HEK293 (cell line): ENCODE measurements at regions not wholly inside any gene's neighbourhood (a gene's known extent, or its start where the extent isn't known, plus 50 kb on each side); places are given as distances from the start of the nearest gene placed in this dataset.

Source experiments
- CTCF ChIA-PET: fragments of 350-600 bp; formaldehyde crosslinking; extraction: SDS; loops from one replicate; lab custom pipeline; 2021; ENCODE audit warnings: antibody characterized with exemption; lab: Yijun Ruan, JAX
- POLR2A ChIA-PET: fragments of 300-600 bp; formaldehyde crosslinking; extraction: SDS; loops from one replicate; lab custom pipeline; 2020; ENCODE audit warnings: antibody characterized with exemption, inconsistent platforms; lab: Yijun Ruan, JAX
- H3K27ac ChIP-seq: fragments of 200-500 bp; sonication (Bioruptor generic); 2 replicates; pipeline ENCODE4 v1.5.1; 2014; ENCODE audit warnings: low read depth, low read length, control low read depth, inconsistent platforms; ENCODE audit errors: extremely low read depth
- H3K36me3 ChIP-seq, 2 experiments: fragments of 200-500 bp in 1 of 2; sonication (Bioruptor generic) in 1 of 2; 1 replicate in 1 of 2; 2 replicates in 1 of 2; pipeline ENCODE4 v1.5.1; 2014 to 2017; ENCODE audit warnings: inconsistent platforms in 2 of 2, low read length in 2 of 2; ENCODE audit not compliant: control insufficient read depth in 2 of 2, insufficient read depth in 1 of 2
- H3K4me1 ChIP-seq: fragments of 200-500 bp; sonication (Bioruptor generic); 2 replicates; pipeline ENCODE4 v1.5.1; 2014; ENCODE audit warnings: mild to moderate bottlenecking, low read length, inconsistent platforms; ENCODE audit not compliant: control insufficient read depth, insufficient read depth
- H3K4me3 ChIP-seq: 2 replicates; pipeline ENCODE4 v1.5.1; 2011; ENCODE audit warnings: low read depth, mild to moderate bottlenecking, control low read depth, low read length, moderate library complexity
- H3K9me3 ChIP-seq: fragments of 200-500 bp; sonication (Bioruptor generic); 2 replicates; pipeline ENCODE4 v1.5.1; 2014; ENCODE audit warnings: low read depth, low read length, inconsistent platforms; ENCODE audit not compliant: control insufficient read depth, insufficient read depth
- GFI1B ChIP-seq: fragments of 450-650 bp; formaldehyde crosslinking; IDR thresholded peaks from 2 replicates; pipeline ENCODE4 v1.5.1; 2016; ENCODE audit warnings: missing biosample characterization, missing genetic modification characterization
- HOXD13 ChIP-seq: sonication (generic); formaldehyde crosslinking; IDR thresholded peaks from 2 replicates; pipeline ENCODE4 v1.8.0; 2022; ENCODE audit warnings: missing genetic modification reagents, borderline replicate concordance
- IKZF3 ChIP-seq: fragments of 450-650 bp; IDR thresholded peaks from 2 replicates; pipeline ENCODE4 v1.5.0; 2018; ENCODE audit warnings: missing biosample characterization, mild to moderate bottlenecking, missing genetic modification characterization, moderate library complexity
- KLF8 ChIP-seq: fragments of 450-650 bp; formaldehyde crosslinking; IDR thresholded peaks from 2 replicates; pipeline ENCODE4 v1.5.1; 2016; ENCODE audit warnings: missing biosample characterization, missing genetic modification characterization
- PRDM1 ChIP-seq: fragments of 450-650 bp; formaldehyde crosslinking; IDR thresholded peaks from 2 replicates; pipeline ENCODE4; 2016; ENCODE audit warnings: missing biosample characterization, missing genetic modification characterization
- RBAK ChIP-seq: fragments of 450-650 bp; formaldehyde crosslinking; IDR thresholded peaks from 2 replicates; pipeline ENCODE4 v1.5.1; 2016; ENCODE audit warnings: missing biosample characterization, missing genetic modification characterization
- REPIN1 ChIP-seq: fragments of 450-650 bp; formaldehyde crosslinking; IDR thresholded peaks from 2 replicates; pipeline ENCODE4 v1.5.1; 2017; ENCODE audit warnings: missing biosample characterization, missing genetic modification characterization, low read depth
- YY1 ChIP-seq: fragments of 450-650 bp; formaldehyde crosslinking; IDR thresholded peaks from 2 replicates; pipeline ENCODE4 v1.5.1; 2018; ENCODE audit warnings: missing biosample characterization, missing genetic modification characterization
- ZBTB48 ChIP-seq: fragments of 450-650 bp; formaldehyde crosslinking; IDR thresholded peaks from 2 replicates; pipeline ENCODE4 v1.5.1; 2016; ENCODE audit warnings: missing biosample characterization, missing genetic modification characterization
- ZBTB8A ChIP-seq: fragments of 450-650 bp; formaldehyde crosslinking; IDR thresholded peaks from 2 replicates; pipeline ENCODE4 v1.5.1; 2016; ENCODE audit warnings: missing biosample characterization, missing genetic modification characterization
- ZIC2 ChIP-seq: fragments of 450-650 bp; formaldehyde crosslinking; IDR thresholded peaks from 2 replicates; pipeline ENCODE4 v1.5.1; 2016; ENCODE audit warnings: missing biosample characterization, missing genetic modification characterization
- ZNF112 ChIP-seq: fragments of 450-650 bp; formaldehyde crosslinking; IDR thresholded peaks from 2 replicates; pipeline ENCODE4 v1.5.0; 2017; ENCODE audit warnings: missing biosample characterization, missing genetic modification characterization
- ZNF248 ChIP-seq: fragments of 450-650 bp; formaldehyde crosslinking; IDR thresholded peaks from 2 replicates; pipeline ENCODE4 v1.5.1; 2017; ENCODE audit warnings: missing biosample characterization, missing genetic modification characterization
- ZNF274 ChIP-seq, 2 experiments: fragments of 200-500 bp in 1 of 2; fragments of 450-650 bp in 1 of 2; sonication (Bioruptor generic) in 1 of 2; formaldehyde crosslinking in 1 of 2; IDR thresholded peaks; 2 replicates each; pipeline versions ENCODE4 v1.5.1 to v1.6.1; 2014 to 2016; ENCODE audit warnings: borderline replicate concordance in 1 of 2, inconsistent platforms in 1 of 2, low read length in 1 of 2, missing biosample characterization in 1 of 2, missing genetic modification characterization in 1 of 2
- ZNF37A ChIP-seq: fragments of 450-650 bp; IDR thresholded peaks from 2 replicates; pipeline ENCODE4 v1.5.1; 2018; ENCODE audit warnings: missing biosample characterization, missing genetic modification characterization
- ZNF416 ChIP-seq: fragments of 450-650 bp; formaldehyde crosslinking; IDR thresholded peaks from 2 replicates; pipeline ENCODE4 v1.5.1; 2016; ENCODE audit warnings: missing biosample characterization, missing genetic modification characterization
- ZNF433 ChIP-seq: fragments of 450-650 bp; formaldehyde crosslinking; IDR thresholded peaks from 2 replicates; pipeline ENCODE4 v1.5.1; 2016; ENCODE audit warnings: missing biosample characterization, missing genetic modification characterization, low read depth
- ZNF514 ChIP-seq: fragments of 450-650 bp; formaldehyde crosslinking; IDR thresholded peaks from 2 replicates; pipeline ENCODE4 v1.5.1; 2016; ENCODE audit warnings: missing biosample characterization, missing genetic modification characterization
- ZNF571 ChIP-seq: fragments of 450-650 bp; formaldehyde crosslinking; IDR thresholded peaks from 2 replicates; pipeline ENCODE4 v1.5.0; 2017; ENCODE audit warnings: missing biosample characterization, missing genetic modification characterization
- ZNF596 ChIP-seq: fragments of 450-650 bp; IDR thresholded peaks from 2 replicates; pipeline ENCODE4 v1.5.0; 2018; ENCODE audit warnings: missing biosample characterization, mild to moderate bottlenecking, missing genetic modification characterization, moderate library complexity
- ZNF623 ChIP-seq: fragments of 450-650 bp; formaldehyde crosslinking; IDR thresholded peaks from 2 replicates; pipeline ENCODE4 v1.5.1; 2016; ENCODE audit warnings: missing biosample characterization, missing genetic modification characterization
- ZNF654 ChIP-seq: fragments of 450-650 bp; formaldehyde crosslinking; IDR thresholded peaks from 2 replicates; pipeline ENCODE4 v1.5.1; 2016; ENCODE audit warnings: low read depth, missing biosample characterization, missing genetic modification characterization
- ZNF660 ChIP-seq: fragments of 450-650 bp; IDR thresholded peaks from 2 replicates; pipeline ENCODE4 v1.5.1; 2018; ENCODE audit warnings: missing biosample characterization, mild to moderate bottlenecking, missing genetic modification characterization
- ZNF664 ChIP-seq: fragments of 450-650 bp; formaldehyde crosslinking; IDR thresholded peaks from 2 replicates; pipeline ENCODE4 v1.5.1; 2016; ENCODE audit warnings: missing biosample characterization, missing genetic modification characterization
- ZNF677 ChIP-seq: fragments of 450-650 bp; IDR thresholded peaks from 2 replicates; pipeline ENCODE4 v1.5.0; 2018; ENCODE audit warnings: missing biosample characterization, mild to moderate bottlenecking, missing genetic modification characterization, moderate library complexity
- ZSCAN23 ChIP-seq: fragments of 450-650 bp; formaldehyde crosslinking; IDR thresholded peaks from 2 replicates; pipeline ENCODE4 v1.5.1; 2016; ENCODE audit warnings: missing biosample characterization, missing genetic modification characterization
- ZSCAN30 ChIP-seq: fragments of 450-650 bp; IDR thresholded peaks from 2 replicates; pipeline ENCODE4 v1.5.1; 2018; ENCODE audit warnings: missing biosample characterization, mild to moderate bottlenecking, missing genetic modification characterization, moderate library complexity
- TF ChIP-seq, protein P1 (sequence below): fragments of 450-650 bp; formaldehyde crosslinking; IDR thresholded peaks from 2 replicates; pipeline ENCODE4 v1.5.1; 2017; ENCODE audit warnings: missing biosample characterization, missing genetic modification characterization
- TF ChIP-seq, protein P2 (sequence below): fragments of 450-650 bp; formaldehyde crosslinking; IDR thresholded peaks from 2 replicates; pipeline ENCODE4 v1.5.1; 2016; ENCODE audit warnings: missing biosample characterization, missing genetic modification characterization
- TF ChIP-seq, protein P3 (sequence below): fragments of 450-650 bp; formaldehyde crosslinking; IDR thresholded peaks from 2 replicates; pipeline ENCODE4 v1.5.1; 2016; ENCODE audit warnings: missing biosample characterization, missing genetic modification characterization
- TF ChIP-seq, protein P4 (sequence below): fragments of 450-650 bp; formaldehyde crosslinking; conservative IDR thresholded peaks from 2 replicates; pipeline ENCODE4 v1.5.1; 2016; ENCODE audit warnings: low read depth, missing biosample characterization, missing genetic modification characterization
- TF ChIP-seq, protein P5 (sequence below): fragments of 450-650 bp; formaldehyde crosslinking; IDR thresholded peaks from 2 replicates; pipeline ENCODE4 v1.5.1; 2016; ENCODE audit warnings: missing biosample characterization, missing genetic modification characterization, low read depth

DNA sequence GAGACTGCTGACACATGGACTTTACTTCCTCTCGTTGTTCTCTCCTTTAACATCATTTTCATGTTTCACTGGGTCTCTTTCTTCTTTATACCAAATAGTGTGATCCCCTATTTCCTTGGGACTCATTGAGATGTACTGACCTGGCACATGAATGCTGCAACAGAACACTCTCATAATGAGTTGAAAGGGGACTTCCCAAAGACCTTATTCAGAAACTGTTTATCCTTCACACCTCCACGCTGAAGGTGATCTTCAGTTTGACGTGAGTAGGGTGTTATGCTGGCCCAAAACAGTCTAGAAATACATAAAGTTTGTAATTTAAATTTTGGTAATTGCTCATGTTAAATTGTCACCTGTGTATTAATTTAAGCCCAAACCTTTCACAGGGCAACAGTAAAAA is 1096.8 kb upstream of the GYPC start:
- no peaks in the 10 kb centered on the region for H3K36me3 ChIP-seq
- CTCF ChIA-PET = no interaction called here

DNA sequence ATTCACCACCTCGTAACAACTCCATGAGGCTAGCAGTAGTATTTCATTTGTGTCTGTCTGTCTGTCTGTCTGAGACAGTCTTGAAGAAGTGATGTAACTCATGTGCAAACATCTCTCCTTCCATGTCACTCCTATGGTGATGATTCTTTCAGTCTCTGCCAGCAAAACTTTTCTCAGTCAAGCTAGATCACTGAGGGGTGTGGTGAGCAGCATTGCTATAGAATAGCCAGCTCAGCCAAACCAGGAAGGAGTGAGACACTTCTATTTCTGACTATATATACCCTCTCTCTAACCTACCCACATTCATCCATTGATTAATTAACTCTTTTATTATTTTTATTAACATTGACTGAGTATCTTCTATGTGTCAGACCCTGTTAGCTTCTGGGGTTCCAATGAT is 1095.1 kb upstream of the GYPC start:
- H3K9me3 ChIP-seq = no peaks in the 10 kb centered on the region
- no peaks in the 10 kb centered on the region for H3K4me1 ChIP-seq
- ChIA-PET POLR2A (no interaction called here), CTCF (no interaction called here)
- H3K36me3 ChIP-seq = no peaks in the 10 kb centered on the region
- no peak overlapping the region for H3K4me3 ChIP-seq
- H3K27ac ChIP-seq = no peak overlapping the region
- TF ChIP-seq KLF8 (tag by site-specific recombination) (no peak), ZBTB8A (tag by site-specific recombination) (no peak), RBAK (no peak), ZNF416 (tag by site-specific recombination) (no peak), ZNF664 (tag by site-specific recombination) (no peak), ZNF514 (tag by site-specific recombination) (no peak), REPIN1 (tag by site-specific recombination) (no peak), ZNF660 (no peak), ZNF248 (tag by site-specific recombination) (no peak), ZNF654 (tag by site-specific recombination) (no peak), ZNF571 (tag by site-specific recombination) (no peak), ZSCAN23 (tag by site-specific recombination) (no peak), ZSCAN30 (tag by site-specific recombination) (no peak), ZNF37A (tag by site-specific recombination) (no peak), PRDM1 (tag by site-specific recombination) (no peak), IKZF3 (tag by site-specific recombination) (no peak)
- TF ChIP-seq, protein P1, sequence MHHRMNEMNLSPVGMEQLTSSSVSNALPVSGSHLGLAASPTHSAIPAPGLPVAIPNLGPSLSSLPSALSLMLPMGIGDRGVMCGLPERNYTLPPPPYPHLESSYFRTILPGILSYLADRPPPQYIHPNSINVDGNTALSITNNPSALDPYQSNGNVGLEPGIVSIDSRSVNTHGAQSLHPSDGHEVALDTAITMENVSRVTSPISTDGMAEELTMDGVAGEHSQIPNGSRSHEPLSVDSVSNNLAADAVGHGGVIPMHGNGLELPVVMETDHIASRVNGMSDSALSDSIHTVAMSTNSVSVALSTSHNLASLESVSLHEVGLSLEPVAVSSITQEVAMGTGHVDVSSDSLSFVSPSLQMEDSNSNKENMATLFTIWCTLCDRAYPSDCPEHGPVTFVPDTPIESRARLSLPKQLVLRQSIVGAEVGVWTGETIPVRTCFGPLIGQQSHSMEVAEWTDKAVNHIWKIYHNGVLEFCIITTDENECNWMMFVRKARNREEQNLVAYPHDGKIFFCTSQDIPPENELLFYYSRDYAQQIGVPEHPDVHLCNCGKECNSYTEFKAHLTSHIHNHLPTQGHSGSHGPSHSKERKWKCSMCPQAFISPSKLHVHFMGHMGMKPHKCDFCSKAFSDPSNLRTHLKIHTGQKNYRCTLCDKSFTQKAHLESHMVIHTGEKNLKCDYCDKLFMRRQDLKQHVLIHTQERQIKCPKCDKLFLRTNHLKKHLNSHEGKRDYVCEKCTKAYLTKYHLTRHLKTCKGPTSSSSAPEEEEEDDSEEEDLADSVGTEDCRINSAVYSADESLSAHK (tag by site-specific recombination) = no peak
- TF ChIP-seq, protein P2, sequence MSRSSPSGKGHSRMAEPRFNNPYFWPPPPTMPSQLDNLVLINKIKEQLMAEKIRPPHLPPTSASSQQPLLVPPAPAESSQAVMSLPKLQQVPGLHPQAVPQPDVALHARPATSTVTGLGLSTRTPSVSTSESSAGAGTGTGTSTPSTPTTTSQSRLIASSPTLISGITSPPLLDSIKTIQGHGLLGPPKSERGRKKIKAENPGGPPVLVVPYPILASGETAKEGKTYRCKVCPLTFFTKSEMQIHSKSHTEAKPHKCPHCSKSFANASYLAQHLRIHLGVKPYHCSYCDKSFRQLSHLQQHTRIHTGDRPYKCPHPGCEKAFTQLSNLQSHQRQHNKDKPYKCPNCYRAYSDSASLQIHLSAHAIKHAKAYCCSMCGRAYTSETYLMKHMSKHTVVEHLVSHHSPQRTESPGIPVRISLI (tag by site-specific recombination) = no peak

More for the DNA sequence above, 1096.8 kb upstream of the GYPC start:
- Histone ChIP-seq H3K9me3 (no peaks in the 10 kb centered on the region), H3K27ac (no peak overlapping the region), H3K4me1 (no peaks in the 10 kb centered on the region), H3K4me3 (no peak overlapping the region)
- POLR2A ChIA-PET = no interaction called here
- no peak for TF ChIP-seq ZNF596 (tag by site-specific recombination)
- TF ChIP-seq, protein P3, sequence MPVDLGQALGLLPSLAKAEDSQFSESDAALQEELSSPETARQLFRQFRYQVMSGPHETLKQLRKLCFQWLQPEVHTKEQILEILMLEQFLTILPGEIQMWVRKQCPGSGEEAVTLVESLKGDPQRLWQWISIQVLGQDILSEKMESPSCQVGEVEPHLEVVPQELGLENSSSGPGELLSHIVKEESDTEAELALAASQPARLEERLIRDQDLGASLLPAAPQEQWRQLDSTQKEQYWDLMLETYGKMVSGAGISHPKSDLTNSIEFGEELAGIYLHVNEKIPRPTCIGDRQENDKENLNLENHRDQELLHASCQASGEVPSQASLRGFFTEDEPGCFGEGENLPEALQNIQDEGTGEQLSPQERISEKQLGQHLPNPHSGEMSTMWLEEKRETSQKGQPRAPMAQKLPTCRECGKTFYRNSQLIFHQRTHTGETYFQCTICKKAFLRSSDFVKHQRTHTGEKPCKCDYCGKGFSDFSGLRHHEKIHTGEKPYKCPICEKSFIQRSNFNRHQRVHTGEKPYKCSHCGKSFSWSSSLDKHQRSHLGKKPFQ (tag by site-specific recombination) = no peak
- no peak for TF ChIP-seq ZBTB48
- TF ChIP-seq ZNF677 (tag by site-specific recombination) = no peak
- TF ChIP-seq HOXD13 (CRISPR knock-in tag) = no peak
- TF ChIP-seq YY1 (tag by site-specific recombination) = no peak
- no peak for TF ChIP-seq GFI1B (tag by site-specific recombination)
- TF ChIP-seq, protein P4, sequence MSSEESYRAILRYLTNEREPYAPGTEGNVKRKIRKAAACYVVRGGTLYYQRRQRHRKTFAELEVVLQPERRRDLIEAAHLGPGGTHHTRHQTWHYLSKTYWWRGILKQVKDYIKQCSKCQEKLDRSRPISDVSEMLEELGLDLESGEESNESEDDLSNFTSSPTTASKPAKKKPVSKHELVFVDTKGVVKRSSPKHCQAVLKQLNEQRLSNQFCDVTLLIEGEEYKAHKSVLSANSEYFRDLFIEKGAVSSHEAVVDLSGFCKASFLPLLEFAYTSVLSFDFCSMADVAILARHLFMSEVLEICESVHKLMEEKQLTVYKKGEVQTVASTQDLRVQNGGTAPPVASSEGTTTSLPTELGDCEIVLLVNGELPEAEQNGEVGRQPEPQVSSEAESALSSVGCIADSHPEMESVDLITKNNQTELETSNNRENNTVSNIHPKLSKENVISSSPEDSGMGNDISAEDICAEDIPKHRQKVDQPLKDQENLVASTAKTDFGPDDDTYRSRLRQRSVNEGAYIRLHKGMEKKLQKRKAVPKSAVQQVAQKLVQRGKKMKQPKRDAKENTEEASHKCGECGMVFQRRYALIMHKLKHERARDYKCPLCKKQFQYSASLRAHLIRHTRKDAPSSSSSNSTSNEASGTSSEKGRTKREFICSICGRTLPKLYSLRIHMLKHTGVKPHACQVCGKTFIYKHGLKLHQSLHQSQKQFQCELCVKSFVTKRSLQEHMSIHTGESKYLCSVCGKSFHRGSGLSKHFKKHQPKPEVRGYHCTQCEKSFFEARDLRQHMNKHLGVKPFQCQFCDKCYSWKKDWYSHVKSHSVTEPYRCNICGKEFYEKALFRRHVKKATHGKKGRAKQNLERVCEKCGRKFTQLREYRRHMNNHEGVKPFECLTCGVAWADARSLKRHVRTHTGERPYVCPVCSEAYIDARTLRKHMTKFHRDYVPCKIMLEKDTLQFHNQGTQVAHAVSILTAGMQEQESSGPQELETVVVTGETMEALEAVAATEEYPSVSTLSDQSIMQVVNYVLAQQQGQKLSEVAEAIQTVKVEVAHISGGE = no peak
- TF ChIP-seq ZNF112 (tag by site-specific recombination) = no peak
- TF ChIP-seq ZNF433 (tag by site-specific recombination) = no peak
- TF ChIP-seq, protein P5, sequence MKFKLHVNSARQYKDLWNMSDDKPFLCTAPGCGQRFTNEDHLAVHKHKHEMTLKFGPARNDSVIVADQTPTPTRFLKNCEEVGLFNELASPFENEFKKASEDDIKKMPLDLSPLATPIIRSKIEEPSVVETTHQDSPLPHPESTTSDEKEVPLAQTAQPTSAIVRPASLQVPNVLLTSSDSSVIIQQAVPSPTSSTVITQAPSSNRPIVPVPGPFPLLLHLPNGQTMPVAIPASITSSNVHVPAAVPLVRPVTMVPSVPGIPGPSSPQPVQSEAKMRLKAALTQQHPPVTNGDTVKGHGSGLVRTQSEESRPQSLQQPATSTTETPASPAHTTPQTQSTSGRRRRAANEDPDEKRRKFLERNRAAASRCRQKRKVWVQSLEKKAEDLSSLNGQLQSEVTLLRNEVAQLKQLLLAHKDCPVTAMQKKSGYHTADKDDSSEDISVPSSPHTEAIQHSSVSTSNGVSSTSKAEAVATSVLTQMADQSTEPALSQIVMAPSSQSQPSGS = no peak
- no peak for TF ChIP-seq ZIC2 (tag by site-specific recombination)
- TF ChIP-seq ZNF623 = no peak
- TF ChIP-seq ZNF274 (IDR thresholded peaks at IDR 0.05; ENCODE audit: low read length) = no peak
- no peak for TF ChIP-seq ZNF274 (tag by site-specific recombination; IDR thresholded peaks at IDR 0.05; ENCODE audit: borderline replicate concordance)
